Stimulated activated CD4-positive, alpha-beta T cell treated with anti-CD3 and anti-CD28 coated beads, Interleukin-1b, Interleukin-23, amount 100 ng/mL, for 24 hours (primary cell): ENCODE measurements at regions not wholly inside any gene's neighbourhood (a gene's known extent, or its start where the extent isn't known, plus 50 kb on each side); places are given as distances from the start of the nearest gene placed in this dataset.
"Not testable (repeated sequence)": the region's sequence is repeated elsewhere in the genome, so short reads cannot be mapped to it uniquely, and the experiment has no call there.

Source experiments
- DNase-seq, 4 experiments: peaks; one replicate each; pipeline ENCODE4 v3.0.0-alpha.2; 2020; ENCODE audit warnings: low read depth in 4 of 4, low spot score in 1 of 4

GRCh38 chrX:10945498-10945897 lies 165.6 kb upstream of the HCCS start:
- no peak for DNase-seq

- DNase-seq, result no peak
Observed at GRCh38 chrX:10949541-10949940, 161.6 kb upstream of the HCCS start.

- DNase-seq, result no peak
Observed at GRCh38 chrX:10952619-10953018, 158.5 kb upstream of the HCCS start.

GRCh38 chrX:10965174-10965798 lies 145.8 kb upstream of the HCCS start:
- no peak for DNase-seq

- no peak for DNase-seq
Observed at GRCh38 chrX:10966057-10966456, 145.1 kb upstream of the HCCS start.

- no peak for DNase-seq
Observed at GRCh38 chrX:10971176-10971575, 140.0 kb upstream of the HCCS start.

- no peak for DNase-seq
Observed at GRCh38 chrX:10971759-10972158, 139.4 kb upstream of the HCCS start.

GRCh38 chrX:10972706-10973105 lies 138.4 kb upstream of the HCCS start:
- DNase-seq, result no peak

GRCh38 chrX:10974920-10975319 lies 136.2 kb upstream of the HCCS start:
- no peak for DNase-seq

GRCh38 chrX:10979956-10980355 lies 131.2 kb upstream of the HCCS start:
- DNase-seq, result no peak

- no peak for DNase-seq
Observed at GRCh38 chrX:10981506-10981905, 129.6 kb upstream of the HCCS start.

GRCh38 chrX:10983526-10983925 lies 127.6 kb upstream of the HCCS start:
- no peak for DNase-seq

- DNase-seq, result no peak
Observed at GRCh38 chrX:10984213-10984612, 126.9 kb upstream of the HCCS start.

- DNase-seq, result no peak
Observed at GRCh38 chrX:10986616-10987015, 124.5 kb upstream of the HCCS start.

- no peak for DNase-seq
Observed at GRCh38 chrX:10988653-10989052, 122.5 kb upstream of the HCCS start.

GRCh38 chrX:10989386-10989785 lies 121.7 kb upstream of the HCCS start:
- DNase-seq, result no peak

- no peak for DNase-seq
Observed at GRCh38 chrX:10990418-10990817, 120.7 kb upstream of the HCCS start.

GRCh38 chrX:10990976-10991375 lies 120.2 kb upstream of the HCCS start:
- DNase-seq, result no peak

- DNase-seq, result no peak
Observed at GRCh38 chrX:10992110-10992509, 119.0 kb upstream of the HCCS start.

GRCh38 chrX:11007076-11007475 lies 104.1 kb upstream of the HCCS start:
- DNase-seq, result not testable (repeated sequence)

- DNase-seq, result no peak
Observed at GRCh38 chrX:11010476-11010875, 100.7 kb upstream of the HCCS start.

GRCh38 chrX:11016728-11017127 lies 94.4 kb upstream of the HCCS start:
- no peak for DNase-seq

- not testable (repeated sequence) for DNase-seq
Observed at GRCh38 chrX:11022588-11022987, 88.5 kb upstream of the HCCS start.

- DNase-seq, result no peak
Observed at GRCh38 chrX:11039926-11040325, 71.2 kb upstream of the HCCS start.
